Endothelial cell of umbilical vein (primary cell): ENCODE measurements at regions not wholly inside any gene's neighbourhood (a gene's known extent, or its start where the extent isn't known, plus 50 kb on each side); places are given as distances from the start of the nearest gene placed in this dataset.

Experiments used
- CTCF ChIP-seq, 2 donors: IDR thresholded peaks; 1 replicate in 1 of 2; 2 replicates in 1 of 2; pipeline ENCODE4 v1.5.1; 2011; ENCODE audit warnings: low read length in 2 of 2, mild to moderate bottlenecking in 2 of 2, moderate library complexity in 2 of 2, control low read depth in 1 of 2, inconsistent platforms in 1 of 2, low read depth in 1 of 2; ENCODE audit not compliant: insufficient read depth in 1 of 2; ENCODE audit errors: extremely low read depth in 1 of 2
- GATA2 ChIP-seq: IDR thresholded peaks from 2 replicates; pipeline ENCODE4 v1.7.0; 2011; ENCODE audit warnings: low read depth, mild to moderate bottlenecking, moderate library complexity, mixed read lengths, low read length; ENCODE audit not compliant: insufficient read length, insufficient read depth
- MAX ChIP-seq: IDR thresholded peaks from 2 replicates; pipeline ENCODE4 v1.6.1; 2011; ENCODE audit not compliant: insufficient read depth, insufficient read length
- MYC ChIP-seq: IDR thresholded peaks from one replicate; pipeline ENCODE4 v1.6.1; 2011; ENCODE audit warnings: mild to moderate bottlenecking, low read depth, low read length
- POLR2A ChIP-seq: IDR thresholded peaks from 2 replicates; pipeline ENCODE4 v1.6.1; 2012; ENCODE audit warnings: low read depth, mild to moderate bottlenecking, control low read depth, low read length
- POLR2AphosphoS5 ChIP-seq: IDR thresholded peaks from 2 replicates; pipeline ENCODE4 v1.6.1; 2012; ENCODE audit warnings: low read depth, mild to moderate bottlenecking, control low read depth, low read length, moderate library complexity; ENCODE audit not compliant: insufficient read depth

DNA sequence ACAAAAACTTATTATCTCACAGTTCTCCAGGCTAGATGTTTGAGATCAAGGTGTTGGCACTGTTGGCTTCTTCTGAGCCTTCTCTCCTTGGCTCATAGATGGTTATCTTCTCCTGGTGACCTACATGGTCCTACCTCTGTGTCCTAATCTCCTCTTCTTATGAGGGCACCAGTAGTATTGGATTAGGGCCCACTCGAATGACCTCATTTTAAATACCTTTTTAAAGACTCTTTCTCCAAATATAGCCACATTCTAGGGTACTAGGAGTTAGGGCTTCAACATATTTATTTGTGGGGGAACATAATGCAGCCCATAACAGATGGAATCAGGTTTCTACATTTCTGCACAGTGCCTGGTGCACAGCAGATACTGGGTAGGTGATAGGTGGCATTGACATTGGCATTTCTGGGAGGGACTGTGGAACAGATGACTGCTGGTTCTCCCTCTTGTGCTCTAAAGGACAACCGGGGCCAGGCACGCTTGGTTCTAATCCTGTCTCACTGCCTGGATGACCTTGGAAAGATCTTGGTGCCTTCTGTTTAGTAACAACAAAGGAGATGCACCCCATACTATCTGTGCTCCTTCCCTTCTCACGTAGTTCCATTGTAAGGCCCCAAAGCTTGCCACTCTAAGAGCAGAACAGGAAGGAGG, 140.3 kb downstream of the PLPP3 start:
- TF ChIP-seq POLR2AphosphoS5 = no peak
- no peak for TF ChIP-seq CTCF (IDR thresholded peaks at IDR 0.05; ENCODE audit: extremely low read depth in 1 of 2, insufficient read depth in 1 of 2, low read depth in 1 of 2, low read length in 2 of 2)
- no peak for TF ChIP-seq MAX
- TF ChIP-seq GATA2 = no peak
- no peak for TF ChIP-seq POLR2A
- TF ChIP-seq MYC = no peak
